Psoas muscle (tissue), 7 donors: ENCODE measurements at regions not wholly inside any gene's neighbourhood (a gene's known extent, or its start where the extent isn't known, plus 50 kb on each side); places are given as distances from the start of the nearest gene placed in this dataset.
A peak's percentile ranks its signal among the peaks of the same experiment; 100 is the strongest.

Source experiments
- ATAC-seq, 4 donors: fragments of 200-7000 bp; cut with Tn5 transposase; one replicate each; pipeline ENCODE4 v1.9.1; 2020; ENCODE audit warnings: moderate library complexity in 3 of 4, mild to moderate bottlenecking in 2 of 4
- DNase-seq, 2 donors: peaks; one replicate each; pipeline ENCODE4 v3.0.0-alpha.2; 2020
- H3K27ac ChIP-seq: fragments of 200-600 bp; one replicate; pipeline ENCODE4 v1.8.0; 2022
- H3K27me3 ChIP-seq, 3 donors: fragments of 200-600 bp in 1 of 3; one replicate each; pipeline versions ENCODE4 v1.6.1 to v1.8.0; 2013 to 2022; ENCODE audit warnings: low read length in 2 of 3, mild to moderate bottlenecking in 2 of 3, moderate library complexity in 1 of 3; ENCODE audit not compliant: insufficient read depth in 3 of 3
- H3K36me3 ChIP-seq, 2 donors: fragments of 200-600 bp in 1 of 2; one replicate each; pipeline versions ENCODE4 v1.6.1 to v1.8.0; 2013 to 2022; ENCODE audit warnings: low read depth in 1 of 2, mild to moderate bottlenecking in 1 of 2, moderate library complexity in 1 of 2; ENCODE audit not compliant: insufficient read depth in 1 of 2
- H3K4me1 ChIP-seq: fragments of 200-600 bp; one replicate; pipeline ENCODE4 v1.8.0; 2022
- H3K4me3 ChIP-seq: fragments of 200-600 bp; one replicate; pipeline ENCODE4 v1.8.0; 2022; ENCODE audit warnings: mild to moderate bottlenecking
- H3K9me3 ChIP-seq: fragments of 200-600 bp; one replicate; pipeline ENCODE4 v1.8.0; 2022
- WGBS, 3 donors: extraction: QIAGEN DNeasy Blood & Tissue Kit; methylation state at CpG; one replicate each; pipeline versions ENCODE4 v1.1.6 to v1.1.7; 2013; 5-methylcytosine and 5-hydroxymethylcytosine counted together
- intact Hi-C, 2 donors: fragments of 100-400 bp; cut with DNase I; formaldehyde crosslinking; loops; one replicate each; pipeline versions ENCODE4 v1.11.0 to v1.14.2; 2022
- TF ChIP-seq, protein P1 (sequence below): fragments of 200-600 bp; IDR thresholded peaks from one replicate; pipeline ENCODE4 v1.8.0; 2022; ENCODE audit warnings: antibody characterized with exemption
- donor health status: healthy with polysubstance abuse.
- donor health status: DM: no; HTN: no; CAD: no; lungs with moderate emphysema.
- donor health status: Bipolar disorder and iron deficiency.
- donor health status: healthy.
- donor health status: DM: yes; HTN: yes; CAD: no.
- donor health status: DM: no; HTN: no; CAD: no.
- donor health status: DM: yes; HTN: yes; CAD: no.

- peaks cover 3% of the 10 kb centered on the region for H3K4me1 ChIP-seq
- TF ChIP-seq, protein P1, sequence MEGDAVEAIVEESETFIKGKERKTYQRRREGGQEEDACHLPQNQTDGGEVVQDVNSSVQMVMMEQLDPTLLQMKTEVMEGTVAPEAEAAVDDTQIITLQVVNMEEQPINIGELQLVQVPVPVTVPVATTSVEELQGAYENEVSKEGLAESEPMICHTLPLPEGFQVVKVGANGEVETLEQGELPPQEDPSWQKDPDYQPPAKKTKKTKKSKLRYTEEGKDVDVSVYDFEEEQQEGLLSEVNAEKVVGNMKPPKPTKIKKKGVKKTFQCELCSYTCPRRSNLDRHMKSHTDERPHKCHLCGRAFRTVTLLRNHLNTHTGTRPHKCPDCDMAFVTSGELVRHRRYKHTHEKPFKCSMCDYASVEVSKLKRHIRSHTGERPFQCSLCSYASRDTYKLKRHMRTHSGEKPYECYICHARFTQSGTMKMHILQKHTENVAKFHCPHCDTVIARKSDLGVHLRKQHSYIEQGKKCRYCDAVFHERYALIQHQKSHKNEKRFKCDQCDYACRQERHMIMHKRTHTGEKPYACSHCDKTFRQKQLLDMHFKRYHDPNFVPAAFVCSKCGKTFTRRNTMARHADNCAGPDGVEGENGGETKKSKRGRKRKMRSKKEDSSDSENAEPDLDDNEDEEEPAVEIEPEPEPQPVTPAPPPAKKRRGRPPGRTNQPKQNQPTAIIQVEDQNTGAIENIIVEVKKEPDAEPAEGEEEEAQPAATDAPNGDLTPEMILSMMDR = peak; percentile 66
- no peak overlapping the region for H3K4me3 ChIP-seq
- peak; percentile 57 to 75 (median 62) for ATAC-seq
- no peaks in the 10 kb centered on the region for H3K9me3 ChIP-seq
- DNase-seq = peak in 1 of 2 donors; percentile 56
- no peaks in the 10 kb centered on the region for H3K27me3 ChIP-seq
- intact Hi-C loops = loop anchor here (1.0 to 10.0 kb wide), 3 partner anchors 90 to 230 kb away; partner anchors contain the start of gene TMPO (in 1 of the 2)
- no peaks in the 10 kb centered on the region for H3K36me3 ChIP-seq
- WGBS, 3 donors = 12 to 15% (median 15%) methylated on average over 9 of the region's 9 CpGs
- no peak overlapping the region for H3K27ac ChIP-seq
Measured at GRCh38 chr12:98424726-98425401, 90.5 kb upstream of the TMPO start.

DNA sequence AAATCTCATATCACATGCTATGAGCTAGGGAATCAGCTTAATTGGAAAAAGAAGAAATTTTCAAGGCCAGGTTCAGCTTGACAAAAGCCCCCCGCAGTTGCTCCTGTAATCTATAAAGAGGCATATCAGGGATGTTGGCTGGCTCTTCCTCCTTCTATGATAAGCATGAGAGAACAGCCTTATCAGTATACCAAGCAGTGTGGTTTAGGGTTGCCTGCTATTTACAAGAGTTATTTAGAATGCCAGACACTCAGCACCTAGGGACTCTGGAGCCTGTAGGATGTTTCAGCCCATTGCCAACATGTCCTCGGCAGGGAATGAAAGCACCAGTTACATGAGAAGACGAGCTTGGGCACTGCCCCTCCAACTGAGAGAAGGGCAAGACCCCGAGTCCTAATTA lies 89.5 kb upstream of the TMPO start:
- no peaks in the 10 kb centered on the region for H3K36me3 ChIP-seq
- TF ChIP-seq, protein P1 = no peak
- 60 to 71% (median 67%) methylated on average over 4 of the region's 4 CpGs for WGBS, 3 donors
- H3K9me3 ChIP-seq = no peaks in the 10 kb centered on the region
- intact Hi-C loops = loop anchor here (10.0 kb wide), 2 partner anchors 89 to 229 kb away; partner anchors contain the start of gene TMPO (in 1 of the 2)
- ATAC-seq (no peak), DNase-seq (no peak)
- no peak overlapping the region for H3K4me3 ChIP-seq
- H3K27me3 ChIP-seq = no peaks in the 10 kb centered on the region
- H3K4me1 ChIP-seq = no peaks in the 10 kb centered on the region
- H3K27ac ChIP-seq = no peak overlapping the region

GRCh38 chr12:98431089-98431488 lies 84.3 kb upstream of the TMPO start:
- H3K9me3 ChIP-seq = peaks cover 4% of the 10 kb centered on the region
- TF ChIP-seq, protein P1 = no peak
- no peaks in the 10 kb centered on the region for H3K36me3 ChIP-seq
- H3K27me3 ChIP-seq = no peaks in the 10 kb centered on the region
- H3K4me3 ChIP-seq = no peak overlapping the region
- no peaks in the 10 kb centered on the region for H3K4me1 ChIP-seq
- no peak for DNase-seq
- H3K27ac ChIP-seq = no peak overlapping the region
- intact Hi-C loops = no loop called here
- no peak for ATAC-seq
- 91 to 93% (median 92%) methylated on average over 3 of the region's 3 CpGs for WGBS, 3 donors

DNA sequence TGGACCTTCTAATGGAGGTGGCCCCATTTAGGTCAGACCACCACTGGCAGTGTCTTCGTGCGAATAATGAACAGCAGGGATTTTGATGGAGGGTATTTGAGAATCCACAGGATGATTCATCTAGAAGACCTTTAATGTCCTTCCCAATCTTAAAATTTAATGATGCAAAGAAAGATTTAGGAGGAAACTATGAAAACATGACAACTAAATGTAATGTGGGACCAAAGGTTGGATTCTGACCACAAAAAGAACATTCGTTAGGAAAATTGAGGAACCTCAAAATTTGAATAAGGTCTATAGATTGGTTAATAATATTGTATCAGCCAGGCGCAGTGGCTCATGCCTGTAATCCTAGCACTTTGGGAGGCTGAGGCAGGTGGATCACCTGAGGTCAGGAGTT lies 78.2 kb upstream of the TMPO start:
- WGBS, 3 donors = 90 to 95% (median 94%) methylated on average over 4 of the region's 4 CpGs
- TF ChIP-seq, protein P1 = no peak
- Histone ChIP-seq H3K4me3 (no peak overlapping the region), H3K36me3 (no peaks in the 10 kb centered on the region), H3K27ac (no peak overlapping the region), H3K27me3 (no peaks in the 10 kb centered on the region), H3K4me1 (peaks cover 7% of the 10 kb centered on the region), H3K9me3 (peaks cover 4% of the 10 kb centered on the region)
- DNase-seq (no peak), ATAC-seq (no peak)
- intact Hi-C loops = no loop called here
